ENCODE measurements at regions not wholly inside any gene's neighbourhood (a gene's known extent, or its start where the extent isn't known, plus 50 kb on each side); places are given as distances from the start of the nearest gene placed in this dataset.

DNA sequence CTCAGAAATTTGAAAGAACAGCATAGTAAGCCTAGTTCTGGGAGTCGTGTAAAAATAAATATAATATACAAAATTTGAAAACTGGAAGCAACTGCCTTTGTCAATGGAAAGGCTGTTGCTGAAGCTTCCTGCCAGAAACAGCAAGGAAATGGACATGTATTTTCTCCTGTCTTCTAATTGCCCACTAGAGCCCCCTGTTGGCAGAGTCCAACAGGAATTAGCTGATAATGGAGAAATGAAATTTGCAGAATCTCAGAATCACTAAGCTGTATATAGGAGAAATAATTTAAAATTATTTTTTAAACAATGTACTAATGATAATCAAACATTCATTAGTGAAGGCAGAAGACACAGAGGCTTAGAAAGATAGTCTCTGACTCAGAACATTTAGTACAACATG is 414.8 kb downstream of the SLC6A15 start:
- TF ChIP-seq SP1 (IDR thresholded peaks at IDR 0.05) (no peak), ZNF384 (IDR thresholded peaks at IDR 0.05) (no peak), HDGF (IDR thresholded peaks at IDR 0.05; ENCODE audit: borderline replicate concordance) (no peak), FOXA1 (IDR thresholded peaks at IDR 0.05) (no peak), FOXM1 (IDR thresholded peaks at IDR 0.05; ENCODE audit: borderline replicate concordance) (no peak), LEF1 (IDR thresholded peaks at IDR 0.05; ENCODE audit: borderline replicate concordance) (no peak), SUZ12 (IDR thresholded peaks at IDR 0.05) (no peak), BHLHE40 (IDR thresholded peaks at IDR 0.05; ENCODE audit: borderline replicate concordance) (no peak), CTBP1 (IDR thresholded peaks at IDR 0.05; ENCODE audit: borderline replicate concordance) (no peak), NFRKB (IDR thresholded peaks at IDR 0.05) (no peak), TARDBP (IDR thresholded peaks at IDR 0.05) (no peak), FOXK2 (IDR thresholded peaks at IDR 0.05) (no peak)
- TF ChIP-seq, protein P1, sequence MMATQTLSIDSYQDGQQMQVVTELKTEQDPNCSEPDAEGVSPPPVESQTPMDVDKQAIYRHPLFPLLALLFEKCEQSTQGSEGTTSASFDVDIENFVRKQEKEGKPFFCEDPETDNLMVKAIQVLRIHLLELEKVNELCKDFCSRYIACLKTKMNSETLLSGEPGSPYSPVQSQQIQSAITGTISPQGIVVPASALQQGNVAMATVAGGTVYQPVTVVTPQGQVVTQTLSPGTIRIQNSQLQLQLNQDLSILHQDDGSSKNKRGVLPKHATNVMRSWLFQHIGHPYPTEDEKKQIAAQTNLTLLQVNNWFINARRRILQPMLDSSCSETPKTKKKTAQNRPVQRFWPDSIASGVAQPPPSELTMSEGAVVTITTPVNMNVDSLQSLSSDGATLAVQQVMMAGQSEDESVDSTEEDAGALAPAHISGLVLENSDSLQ (IDR thresholded peaks at IDR 0.05) = no peak
